Stomach (tissue), 4 donors: ENCODE measurements at regions not wholly inside any gene's neighbourhood (a gene's known extent, or its start where the extent isn't known, plus 50 kb on each side); places are given as distances from the start of the nearest gene placed in this dataset.

Source experiments
- CTCF ChIP-seq, 7 experiments: fragments of 450-650 bp in 4 of 7; fragments of 200-600 bp in 3 of 7; sonication (generic) in 3 of 7; IDR thresholded peaks; one replicate each; pipeline ENCODE4 v1.5.1; 2016 to 2019; ENCODE audit warnings: antibody characterized with exemption in 7 of 7, control low read depth in 2 of 7, mild to moderate bottlenecking in 1 of 7
- EP300 ChIP-seq: sonication (generic); formaldehyde crosslinking; IDR thresholded peaks from one replicate; pipeline ENCODE4 v1.6.1; 2017; ENCODE audit warnings: antibody characterized with exemption
- POLR2A ChIP-seq, 4 donors: fragments of 450-650 bp; IDR thresholded peaks; one replicate each; pipeline ENCODE4 v1.6.1; 2016; ENCODE audit warnings: antibody characterized with exemption in 4 of 4, control low read depth in 2 of 4, mild to moderate bottlenecking in 1 of 4, moderate library complexity in 1 of 4
- POLR2AphosphoS5 ChIP-seq, 3 donors: sonication (generic); formaldehyde crosslinking; IDR thresholded peaks; one replicate each; pipeline ENCODE4 v1.6.1; 2016; ENCODE audit warnings: antibody characterized with exemption in 3 of 3

- TF ChIP-seq POLR2A (IDR thresholded peaks at IDR 0.05) (no peak), CTCF (IDR thresholded peaks at IDR 0.05) (no peak), POLR2AphosphoS5 (IDR thresholded peaks at IDR 0.05) (no peak), EP300 (no peak)
These were observed 246.5 kb downstream of the SYK start for GRCh38 chr9:91047993-91048607.
